HepG2 (cell line): ENCODE measurements at regions not wholly inside any gene's neighbourhood (a gene's known extent, or its start where the extent isn't known, plus 50 kb on each side); places are given as distances from the start of the nearest gene placed in this dataset.

ENCODE experiments used
- POLR2A ChIP-seq, 2 experiments: IDR thresholded peaks; 2 replicates each; pipeline ENCODE4 v1.6.1; 2011; ENCODE audit warnings: low read depth in 2 of 2, low read length in 2 of 2, mild to moderate bottlenecking in 1 of 2, moderate library complexity in 1 of 2; ENCODE audit not compliant: insufficient read depth in 1 of 2
- TF ChIP-seq, protein P1 (sequence below), 2 experiments: sonication (generic) in 1 of 2; formaldehyde crosslinking in 1 of 2; IDR thresholded peaks; 2 replicates each; pipeline versions ENCODE4 v1.4.0 to v1.6.1; 2018 to 2020; ENCODE audit warnings: missing genetic modification reagents in 2 of 2, borderline replicate concordance in 1 of 2, low read depth in 1 of 2, mild to moderate bottlenecking in 1 of 2, missing biosample characterization in 1 of 2

DNA sequence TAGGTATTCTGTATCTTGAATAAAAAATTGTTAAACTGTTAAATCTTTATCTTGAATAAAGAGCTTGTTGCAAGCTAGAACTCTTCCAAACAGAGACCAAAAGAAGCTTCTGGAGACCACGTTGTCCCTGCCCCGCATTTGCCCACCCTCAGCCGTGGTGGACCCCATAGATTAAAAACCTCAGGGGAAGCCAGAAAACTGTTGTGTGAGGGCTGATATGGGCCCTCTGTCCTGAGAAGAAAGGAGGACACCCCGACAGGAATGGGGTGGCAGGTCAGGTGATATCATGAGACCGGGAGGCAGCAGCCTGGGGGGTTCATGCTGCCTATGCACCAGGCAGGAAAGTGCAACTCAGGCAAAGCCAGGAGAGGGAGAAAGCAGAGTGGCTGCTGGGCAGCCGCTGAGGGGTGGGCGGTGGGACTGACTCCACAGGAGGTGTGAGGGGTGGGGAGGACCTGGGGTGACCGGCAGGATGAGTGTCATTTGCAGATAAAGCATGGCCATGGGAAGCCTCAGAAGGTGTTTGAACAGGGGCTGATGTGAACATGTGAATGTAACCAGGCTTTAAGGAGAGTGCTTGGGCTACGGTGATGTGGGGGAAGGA is 147.8 kb downstream of the IRF8 start:
- TF ChIP-seq, protein P1, sequence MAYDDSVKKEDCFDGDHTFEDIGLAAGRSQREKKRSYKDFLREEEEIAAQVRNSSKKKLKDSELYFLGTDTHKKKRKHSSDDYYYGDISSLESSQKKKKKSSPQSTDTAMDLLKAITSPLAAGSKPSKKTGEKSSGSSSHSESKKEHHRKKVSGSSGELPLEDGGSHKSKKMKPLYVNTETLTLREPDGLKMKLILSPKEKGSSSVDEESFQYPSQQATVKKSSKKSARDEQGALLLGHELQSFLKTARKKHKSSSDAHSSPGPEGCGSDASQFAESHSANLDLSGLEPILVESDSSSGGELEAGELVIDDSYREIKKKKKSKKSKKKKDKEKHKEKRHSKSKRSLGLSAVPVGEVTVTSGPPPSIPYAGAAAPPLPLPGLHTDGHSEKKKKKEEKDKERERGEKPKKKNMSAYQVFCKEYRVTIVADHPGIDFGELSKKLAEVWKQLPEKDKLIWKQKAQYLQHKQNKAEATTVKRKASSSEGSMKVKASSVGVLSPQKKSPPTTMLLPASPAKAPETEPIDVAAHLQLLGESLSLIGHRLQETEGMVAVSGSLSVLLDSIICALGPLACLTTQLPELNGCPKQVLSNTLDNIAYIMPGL (CRISPR knock-in tag; IDR thresholded peaks at IDR 0.05; ENCODE audit: borderline replicate concordance in 1 of 2, low read depth in 1 of 2), result no peak
- TF ChIP-seq POLR2A (IDR thresholded peaks at IDR 0.05; ENCODE audit: insufficient read depth in 1 of 2, low read depth in 2 of 2, low read length in 2 of 2), result no peak
